Fibroblast of villous mesenchyme (primary cell): ENCODE measurements at regions not wholly inside any gene's neighbourhood (a gene's known extent, or its start where the extent isn't known, plus 50 kb on each side); places are given as distances from the start of the nearest gene placed in this dataset.
"Not testable (repeated sequence)": the region's sequence is repeated elsewhere in the genome, so short reads cannot be mapped to it uniquely, and the experiment has no call there.

Experiments used
- DNase-seq: peaks from one replicate; pipeline ENCODE4 v3.0.0-alpha.2; 2010; ENCODE audit warnings: low read depth
- H3K4me3 ChIP-seq: 2 replicates; pipeline ENCODE4 v1.5.1; 2011; ENCODE audit warnings: low read depth, mild to moderate bottlenecking, low read length
- CTCF ChIP-seq: IDR thresholded peaks from 2 replicates; pipeline ENCODE4 v1.5.1; 2012; ENCODE audit warnings: low read depth, mild to moderate bottlenecking, low read length; ENCODE audit not compliant: insufficient read depth

GRCh38 chr16:26982422-26982821 lies 84.3 kb upstream of the C16orf82 start:
- TF ChIP-seq CTCF = no peak
- DNase-seq = no peak
- no peak overlapping the region for H3K4me3 ChIP-seq

GRCh38 chr16:26983426-26983825 lies 83.3 kb upstream of the C16orf82 start:
- TF ChIP-seq CTCF = no peak
- no peak overlapping the region for H3K4me3 ChIP-seq
- peak; percentile 41 for DNase-seq

- no peak overlapping the region for H3K4me3 ChIP-seq
- DNase-seq = no peak
- no peak for TF ChIP-seq CTCF
These were observed 81.3 kb upstream of the C16orf82 start for GRCh38 chr16:26985100-26986065.

- no peak overlapping the region for H3K4me3 ChIP-seq
- TF ChIP-seq CTCF = no peak
- peak; percentile 81 for DNase-seq
These were observed 79.1 kb upstream of the C16orf82 start for GRCh38 chr16:26987597-26988010.

GRCh38 chr16:26988186-26988585 lies 78.5 kb upstream of the C16orf82 start:
- DNase-seq = no peak
- no peak for TF ChIP-seq CTCF
- H3K4me3 ChIP-seq = no peak overlapping the region

GRCh38 chr16:26990384-26991120 lies 76.2 kb upstream of the C16orf82 start:
- DNase-seq, H3K4me3 ChIP-seq: not testable (repeated sequence)

- no peak for TF ChIP-seq CTCF
- no peak overlapping the region for H3K4me3 ChIP-seq
- DNase-seq = no peak
These were observed 73.9 kb upstream of the C16orf82 start for GRCh38 chr16:26992666-26993349.
